GM12873 (cell line): ENCODE measurements at regions not wholly inside any gene's neighbourhood (a gene's known extent, or its start where the extent isn't known, plus 50 kb on each side); places are given as distances from the start of the nearest gene placed in this dataset.

Experiments
- CTCF ChIP-seq: IDR thresholded peaks from 2 replicates; pipeline ENCODE4 v1.5.1; 2012; ENCODE audit warnings: low read depth, mild to moderate bottlenecking, moderate library complexity, low read length, control low read depth; ENCODE audit not compliant: insufficient read depth; ENCODE audit errors: missing control alignments

DNA sequence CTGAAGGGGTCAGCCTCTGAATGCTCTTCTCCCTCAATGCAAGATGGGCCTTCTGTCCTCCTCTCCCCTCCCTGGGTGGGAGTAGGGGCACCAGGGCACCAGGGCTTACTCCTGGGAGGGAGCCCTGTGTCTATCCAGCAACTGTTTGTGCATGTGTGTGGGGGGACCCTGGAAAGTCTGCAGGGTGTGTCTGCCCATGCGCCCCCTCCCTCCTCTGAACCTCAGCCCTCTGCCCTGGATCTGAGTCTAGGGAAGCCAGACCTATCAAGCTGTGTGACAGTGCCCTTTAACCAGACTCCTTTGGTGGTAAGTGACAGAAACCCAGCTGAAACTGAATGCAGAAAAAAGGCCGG is 213.3 kb upstream of the ZNF536 start:
- no peak for TF ChIP-seq CTCF

DNA sequence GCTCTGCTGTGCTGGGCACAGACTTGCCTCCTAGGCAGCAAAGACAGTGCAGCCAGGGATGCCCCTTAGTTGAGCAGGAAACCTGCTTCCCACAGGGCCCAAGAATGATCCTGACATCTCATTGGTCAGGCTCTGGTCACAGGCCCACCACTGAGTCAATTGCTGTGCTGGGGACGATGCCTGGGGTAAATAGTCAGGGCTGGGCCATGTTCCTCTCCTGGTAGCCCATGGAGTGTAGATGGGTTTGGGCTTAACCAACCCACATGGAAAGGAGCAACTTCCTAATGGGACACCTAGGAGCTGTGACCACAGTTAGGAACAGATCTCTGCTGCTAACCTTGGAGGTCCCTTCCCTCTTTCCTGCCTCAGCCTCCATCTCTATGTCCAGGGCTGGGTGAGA is 212.5 kb upstream of the ZNF536 start:
- TF ChIP-seq CTCF = no peak

DNA sequence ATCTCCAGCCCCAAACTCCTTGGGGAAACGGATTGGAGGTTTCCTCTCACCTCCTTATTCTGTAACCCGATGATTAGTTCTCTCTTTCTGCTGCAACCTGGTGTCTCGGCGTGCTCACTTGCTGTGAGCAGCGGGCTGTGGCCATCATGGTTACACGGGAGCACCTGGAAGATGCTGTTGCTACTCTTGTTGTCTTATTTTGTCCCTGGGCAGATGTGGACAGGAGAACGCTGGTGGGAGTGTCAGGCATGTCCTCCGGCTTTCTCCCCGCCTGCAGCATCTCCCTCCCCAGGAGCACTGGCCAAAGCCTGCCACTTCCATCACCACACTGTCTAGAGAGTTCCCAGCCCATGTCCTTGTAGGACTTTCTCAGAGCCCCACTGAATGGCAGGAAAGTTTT is 211.8 kb upstream of the ZNF536 start:
- no peak for TF ChIP-seq CTCF

DNA sequence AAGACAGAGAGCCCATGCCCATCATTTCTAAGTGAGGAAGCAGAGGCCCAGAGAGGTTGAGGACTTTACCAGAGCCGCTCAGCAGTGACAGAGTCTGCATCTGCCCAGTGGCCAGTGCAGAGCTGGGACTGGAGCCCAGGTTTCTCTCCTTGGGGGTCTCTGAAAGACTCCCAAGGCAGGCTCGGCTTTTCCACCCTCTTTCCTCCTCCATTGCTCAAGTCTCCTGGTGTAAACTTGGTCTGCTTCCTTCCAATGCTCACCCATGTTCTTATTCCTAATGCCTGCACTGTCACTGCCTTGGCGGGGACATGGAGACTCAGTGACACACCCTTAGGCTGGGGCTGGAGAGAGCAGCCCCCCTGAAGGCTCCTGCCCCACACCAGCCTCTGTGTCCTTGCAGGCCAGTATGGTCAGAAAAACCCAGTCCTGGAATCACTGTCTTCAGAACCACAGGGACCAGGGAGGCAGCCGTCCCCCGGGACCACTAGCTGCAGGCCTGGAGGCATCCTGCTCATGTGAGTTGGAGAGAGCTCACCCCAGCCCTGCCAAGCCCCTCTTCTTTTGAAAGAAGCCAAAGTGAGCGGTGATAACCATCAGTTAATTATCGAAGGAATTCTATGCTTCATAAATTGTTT is 211.0 kb upstream of the ZNF536 start:
- TF ChIP-seq CTCF = no peak

- no peak for TF ChIP-seq CTCF
Measured at GRCh38 chr19:30161770-30162169, 210.4 kb upstream of the ZNF536 start.

DNA sequence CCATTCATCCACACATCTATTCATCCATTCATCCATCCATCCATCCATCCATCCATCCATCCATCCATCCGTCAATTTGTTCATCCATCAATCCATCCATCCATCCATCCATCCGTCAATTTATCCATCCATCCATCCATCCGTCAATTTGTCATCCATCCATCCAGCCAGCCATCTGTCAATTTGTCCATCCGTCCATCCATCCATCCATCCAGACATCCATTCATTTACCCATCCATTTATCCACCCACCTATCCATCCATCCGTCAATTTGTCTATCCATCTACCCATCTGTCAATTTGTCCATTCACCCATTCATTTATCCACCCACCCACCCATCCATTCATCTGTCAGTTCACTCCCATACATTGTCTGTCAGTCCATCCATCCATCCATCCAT is 209.5 kb upstream of the ZNF536 start:
- TF ChIP-seq CTCF = no peak

GRCh38 chr19:30163663-30164062 is 208.5 kb upstream of the ZNF536 start:
- TF ChIP-seq CTCF = no peak

DNA sequence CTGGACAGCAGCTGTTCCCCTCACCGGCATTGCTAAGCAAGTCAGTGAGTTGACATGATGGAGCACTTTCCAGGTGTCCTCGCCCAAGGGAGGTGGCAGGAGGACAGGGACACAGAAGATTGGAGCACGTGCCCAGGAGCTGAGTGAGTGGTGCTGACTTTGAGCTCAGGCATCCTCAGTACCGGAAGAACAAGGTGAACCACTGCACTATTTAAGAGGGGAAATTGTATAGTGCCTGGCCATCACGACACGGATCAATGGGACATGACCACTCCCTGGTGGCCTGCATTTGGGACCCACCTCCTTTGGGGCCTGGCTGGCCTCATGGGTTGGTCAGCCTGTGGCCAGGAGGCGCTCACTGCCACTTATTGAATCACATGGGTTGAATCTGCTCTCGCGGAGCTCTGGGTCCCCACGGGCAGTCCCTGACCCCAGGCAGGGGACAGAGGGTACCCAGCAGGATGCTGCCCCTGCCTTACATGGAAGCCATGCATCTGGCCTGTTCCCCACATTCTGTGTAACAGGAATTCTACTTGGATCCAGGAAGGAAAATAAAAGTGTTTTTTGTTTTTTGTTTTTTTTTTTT is 206.9 kb upstream of the ZNF536 start:
- no peak for TF ChIP-seq CTCF
